ENCODE measurements at regions not wholly inside any gene's neighbourhood (a gene's known extent, or its start where the extent isn't known, plus 50 kb on each side); places are given as distances from the start of the nearest gene placed in this dataset.

DNA sequence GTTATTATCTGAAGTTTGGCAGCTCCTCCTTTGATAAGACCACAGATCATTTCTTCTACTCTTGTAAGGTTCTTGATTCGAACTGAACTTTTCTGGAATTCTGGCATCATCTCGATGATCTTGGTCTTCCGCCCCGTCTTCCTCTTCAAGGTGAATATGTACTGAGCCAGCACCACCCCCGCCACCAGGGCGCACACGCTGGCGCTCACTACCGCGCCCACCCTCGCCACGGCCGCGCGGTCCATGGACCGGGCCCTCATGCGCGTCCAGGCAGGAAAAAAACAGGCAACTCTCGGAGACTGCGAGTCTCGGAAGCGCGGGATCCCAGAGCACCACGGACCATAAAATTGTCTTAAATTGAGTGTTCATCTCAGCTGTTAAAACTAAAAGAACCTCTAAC lies 458.4 kb upstream of the NDST3 start:
- TF ChIP-seq, protein P1, sequence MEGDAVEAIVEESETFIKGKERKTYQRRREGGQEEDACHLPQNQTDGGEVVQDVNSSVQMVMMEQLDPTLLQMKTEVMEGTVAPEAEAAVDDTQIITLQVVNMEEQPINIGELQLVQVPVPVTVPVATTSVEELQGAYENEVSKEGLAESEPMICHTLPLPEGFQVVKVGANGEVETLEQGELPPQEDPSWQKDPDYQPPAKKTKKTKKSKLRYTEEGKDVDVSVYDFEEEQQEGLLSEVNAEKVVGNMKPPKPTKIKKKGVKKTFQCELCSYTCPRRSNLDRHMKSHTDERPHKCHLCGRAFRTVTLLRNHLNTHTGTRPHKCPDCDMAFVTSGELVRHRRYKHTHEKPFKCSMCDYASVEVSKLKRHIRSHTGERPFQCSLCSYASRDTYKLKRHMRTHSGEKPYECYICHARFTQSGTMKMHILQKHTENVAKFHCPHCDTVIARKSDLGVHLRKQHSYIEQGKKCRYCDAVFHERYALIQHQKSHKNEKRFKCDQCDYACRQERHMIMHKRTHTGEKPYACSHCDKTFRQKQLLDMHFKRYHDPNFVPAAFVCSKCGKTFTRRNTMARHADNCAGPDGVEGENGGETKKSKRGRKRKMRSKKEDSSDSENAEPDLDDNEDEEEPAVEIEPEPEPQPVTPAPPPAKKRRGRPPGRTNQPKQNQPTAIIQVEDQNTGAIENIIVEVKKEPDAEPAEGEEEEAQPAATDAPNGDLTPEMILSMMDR (IDR thresholded peaks at IDR 0.05; ENCODE audit: low read depth, low read length, poor library complexity, severe bottlenecking) = no peak
- no peak for TF ChIP-seq EZH2phosphoT487 (IDR thresholded peaks at IDR 0.05; ENCODE audit: borderline replicate concordance, low read length)
